ENCODE measurements at regions not wholly inside any gene's neighbourhood (a gene's known extent, or its start where the extent isn't known, plus 50 kb on each side); places are given as distances from the start of the nearest gene placed in this dataset.

DNA sequence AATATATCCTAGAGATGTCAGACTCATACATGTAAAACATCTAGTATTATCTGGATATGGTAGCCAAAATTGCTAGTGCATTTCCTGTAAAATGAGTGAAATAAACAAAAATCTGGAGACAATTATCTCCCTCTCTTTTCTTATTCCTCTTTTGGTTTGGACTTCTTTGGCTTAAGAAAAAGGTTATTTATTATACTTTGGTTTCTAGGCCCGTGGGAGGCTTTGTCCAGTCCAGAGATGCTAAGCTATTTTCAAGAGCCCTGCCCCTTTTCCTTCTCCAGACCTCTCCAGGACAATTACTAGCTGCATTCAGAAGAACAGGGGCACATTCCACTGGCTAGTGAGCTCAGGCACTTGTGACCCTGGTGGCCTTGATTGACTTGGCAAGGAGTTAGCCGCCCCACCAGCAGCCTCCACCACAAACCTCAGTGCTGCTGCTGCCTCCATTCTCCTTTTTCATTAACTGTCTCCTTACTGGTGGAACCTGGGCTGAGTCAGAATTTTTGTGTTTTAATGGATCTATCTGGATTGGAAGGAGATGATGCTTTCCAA, 747.3 kb upstream of the TENM4 start:
- intact Hi-C loops (cut with DNase I, micrococcal nuclease): no loop called here
- Histone ChIP-seq H3K9me3 (ENCODE audit: control insufficient read depth in 1 of 2, insufficient read depth in 1 of 2, low read length in 2 of 2) (no peaks in the 10 kb centered on the region), H3K27me3 (ENCODE audit: control insufficient read depth in 1 of 2, insufficient read depth in 2 of 2, low read length in 2 of 2) (no peaks in the 10 kb centered on the region), H3K36me3 (ENCODE audit: insufficient read depth, low read length) (no peaks in the 10 kb centered on the region), H3K4me3 (ENCODE audit: low read length) (no peak overlapping the region), H3K27ac (ENCODE audit: low read depth in 1 of 2, low read length in 2 of 2) (no peak overlapping the region), H3K4me1 (ENCODE audit: insufficient read depth, low read length) (no peaks in the 10 kb centered on the region)
- no peak for TF ChIP-seq CTCF (IDR thresholded peaks at IDR 0.05)
- no peak for DNase-seq
- Mint-ChIP-seq H3K27me3 (no peaks in the 10 kb centered on the region), H3K4me3 (no peak overlapping the region), H3K9me3 (peaks cover 7% of the 10 kb centered on the region), H3K27ac (no peak overlapping the region), H3K4me1 (ENCODE audit: low read depth) (no peaks in the 10 kb centered on the region), H3K36me3 (ENCODE audit: low read depth) (no peaks in the 10 kb centered on the region)
- no peak for ATAC-seq (ENCODE audit: poor library complexity)
- POLR2A ChIA-PET: no interaction called here
- CTCF ChIA-PET: interaction anchor here (0.9 kb wide), 1 partner anchor 21 kb away, joined by 3 read pairs; no protein-coding TSS in a partner anchor

DNA sequence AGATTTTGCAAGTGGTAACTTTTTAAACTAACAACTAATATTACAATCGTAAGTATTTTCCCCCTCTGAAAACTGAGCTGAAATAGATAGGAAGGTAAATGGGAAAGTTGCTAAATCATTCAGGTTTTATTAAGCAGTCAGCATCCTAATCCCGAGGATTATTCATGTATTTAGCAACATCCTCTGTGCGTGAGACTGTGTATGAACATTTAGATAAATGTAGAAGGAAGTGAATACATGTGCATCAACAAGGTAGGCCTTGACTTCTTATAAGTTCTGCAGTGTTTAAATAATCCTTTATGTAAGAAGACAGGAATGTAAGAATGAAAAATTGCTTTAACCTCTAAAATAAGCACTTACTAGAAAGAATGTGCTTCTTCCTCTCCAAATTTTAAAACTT, 745.9 kb upstream of the TENM4 start:
- Histone ChIP-seq H3K27ac (ENCODE audit: low read depth in 1 of 2, low read length in 2 of 2) (no peak overlapping the region), H3K4me1 (ENCODE audit: insufficient read depth, low read length) (no peaks in the 10 kb centered on the region), H3K4me3 (ENCODE audit: low read length) (no peak overlapping the region), H3K9me3 (ENCODE audit: control insufficient read depth in 1 of 2, insufficient read depth in 1 of 2, low read length in 2 of 2) (peaks cover 0 to 3% of the 10 kb centered on the region in 2 experiments), H3K27me3 (ENCODE audit: control insufficient read depth in 1 of 2, insufficient read depth in 2 of 2, low read length in 2 of 2) (no peaks in the 10 kb centered on the region), H3K36me3 (ENCODE audit: insufficient read depth, low read length) (no peaks in the 10 kb centered on the region)
- H3K4me3 Mint-ChIP-seq: no peak overlapping the region
- CTCF ChIA-PET: no interaction called here
- H3K4me1 Mint-ChIP-seq (ENCODE audit: low read depth): no peaks in the 10 kb centered on the region
- POLR2A ChIA-PET: no interaction called here
- ATAC-seq (ENCODE audit: poor library complexity) (no peak), DNase-seq (no peak)
- H3K9me3 Mint-ChIP-seq: peaks cover 9% of the 10 kb centered on the region
- no peak for TF ChIP-seq CTCF (IDR thresholded peaks at IDR 0.05)
- no peaks in the 10 kb centered on the region for H3K36me3 Mint-ChIP-seq (ENCODE audit: low read depth)
- intact Hi-C loops (cut with DNase I, micrococcal nuclease): no loop called here
- no peak overlapping the region for H3K27ac Mint-ChIP-seq
- H3K27me3 Mint-ChIP-seq: no peaks in the 10 kb centered on the region

GRCh38 chr11:80182901-80183300, 742.1 kb upstream of the TENM4 start:
- Histone ChIP-seq H3K9me3 (ENCODE audit: control insufficient read depth in 1 of 2, insufficient read depth in 1 of 2, low read length in 2 of 2) (peaks cover 0 to 11% of the 10 kb centered on the region in 2 experiments), H3K4me3 (ENCODE audit: low read length) (no peak overlapping the region), H3K27ac (ENCODE audit: low read depth in 1 of 2, low read length in 2 of 2) (no peak overlapping the region), H3K27me3 (ENCODE audit: control insufficient read depth in 1 of 2, insufficient read depth in 2 of 2, low read length in 2 of 2) (no peaks in the 10 kb centered on the region), H3K36me3 (ENCODE audit: insufficient read depth, low read length) (no peaks in the 10 kb centered on the region), H3K4me1 (ENCODE audit: insufficient read depth, low read length) (no peaks in the 10 kb centered on the region)
- DNase-seq (no peak), ATAC-seq (ENCODE audit: poor library complexity) (no peak)
- no peak overlapping the region for H3K27ac Mint-ChIP-seq
- no peaks in the 10 kb centered on the region for H3K36me3 Mint-ChIP-seq (ENCODE audit: low read depth)
- TF ChIP-seq CTCF (IDR thresholded peaks at IDR 0.05): no peak
- ChIA-PET POLR2A (no interaction called here), CTCF (no interaction called here)
- no peaks in the 10 kb centered on the region for H3K4me1 Mint-ChIP-seq (ENCODE audit: low read depth)
- H3K4me3 Mint-ChIP-seq: no peak overlapping the region
- H3K27me3 Mint-ChIP-seq: no peaks in the 10 kb centered on the region
- intact Hi-C loops (cut with DNase I, micrococcal nuclease): no loop called here
- H3K9me3 Mint-ChIP-seq: peaks cover 10% of the 10 kb centered on the region

Measured in CD4-positive, alpha-beta T cell (primary cell).